SK-N-SH (cell line): ENCODE measurements at regions not wholly inside any gene's neighbourhood (a gene's known extent, or its start where the extent isn't known, plus 50 kb on each side); places are given as distances from the start of the nearest gene placed in this dataset.

Experiments
- CTCF ChIA-PET: fragments of 300-600, 350-600 bp; formaldehyde crosslinking; extraction: SDS; loops from one replicate; lab custom pipeline; 2021; lab: Yijun Ruan, JAX
- POLR2A ChIA-PET: fragments of 350-600 bp; sonication (Branson Sonifier 250); formaldehyde crosslinking; extraction: SDS; loops from one replicate; lab custom pipeline; 2020; ENCODE audit warnings: antibody characterized with exemption, inconsistent platforms; lab: Yijun Ruan, JAX
- DNase-seq: peaks from one replicate; pipeline ENCODE4 v3.0.0; 2012
- H2AFZ ChIP-seq: fragments of 200-600 bp; sonication (generic); 2 replicates; pipeline ENCODE4 v1.8.1; 2016; ENCODE audit warnings: antibody characterized with exemption, mild to moderate bottlenecking, low read depth
- H3F3A ChIP-seq: fragments of 200-600 bp; sonication (generic); replicated peaks from 2 replicates; pipeline ENCODE3; 2016; ENCODE audit warnings: antibody characterized with exemption, mild to moderate bottlenecking; ENCODE audit not compliant: insufficient read depth
- H3K27ac ChIP-seq, 2 experiments: fragments of 200-500 bp in 1 of 2; fragments of 200-600 bp in 1 of 2; sonication (Bioruptor generic) in 1 of 2; sonication (generic), shearing (Covaris generic) in 1 of 2; 2 replicates each; pipeline versions ENCODE4 v1.5.1 to v1.6.1; 2014 to 2016; ENCODE audit warnings: low read depth in 2 of 2, inconsistent platforms in 1 of 2, low read length in 1 of 2, mild to moderate bottlenecking in 1 of 2, mixed read lengths in 1 of 2
- H3K27me3 ChIP-seq: fragments of 200-600 bp; sonication (generic), shearing (Covaris generic); 2 replicates; pipeline ENCODE4 v1.6.1; 2016; ENCODE audit warnings: mixed run types; ENCODE audit not compliant: insufficient read depth
- H3K36me3 ChIP-seq, 2 experiments: fragments of 200-500 bp in 1 of 2; fragments of 200-600 bp in 1 of 2; sonication (Bioruptor generic) in 1 of 2; sonication (generic) in 1 of 2; replicated peaks in 1 of 2; 2 replicates each; pipeline versions ENCODE3 to v1.5.1; 2014 to 2016; ENCODE audit warnings: low read length in 1 of 2, mild to moderate bottlenecking in 1 of 2; ENCODE audit not compliant: insufficient read depth in 2 of 2, control insufficient read depth in 1 of 2
- H3K4me1 ChIP-seq, 2 experiments: fragments of 200-500 bp in 1 of 2; fragments of 200-600 bp in 1 of 2; sonication (Bioruptor generic) in 1 of 2; sonication (generic), shearing (Covaris generic) in 1 of 2; 2 replicates each; pipeline versions ENCODE4 v1.5.1 to v1.6.1; 2014 to 2016; ENCODE audit warnings: low read depth in 1 of 2, low read length in 1 of 2, mixed run types in 1 of 2; ENCODE audit not compliant: insufficient read depth in 2 of 2, control insufficient read depth in 1 of 2
- H3K4me2 ChIP-seq: fragments of 200-600 bp; sonication (generic), shearing (Covaris generic); 2 replicates; pipeline ENCODE4 v1.6.1; 2017; ENCODE audit warnings: mixed run types
- H3K4me3 ChIP-seq, 2 experiments: fragments of 200-500 bp in 1 of 2; fragments of 200-600 bp in 1 of 2; sonication (Bioruptor generic) in 1 of 2; sonication (generic), shearing (Covaris generic) in 1 of 2; 2 replicates each; pipeline versions ENCODE4 v1.5.1 to v1.8.1; 2014 to 2016; ENCODE audit warnings: low read depth in 2 of 2, inconsistent platforms in 1 of 2, low read length in 1 of 2, mild to moderate bottlenecking in 1 of 2, mixed read lengths in 1 of 2, moderate library complexity in 1 of 2
- H3K79me2 ChIP-seq: fragments of 200-600 bp; sonication (generic); 2 replicates; pipeline ENCODE4 v1.8.1; 2017; ENCODE audit warnings: mild to moderate bottlenecking; ENCODE audit not compliant: insufficient read depth
- H3K9ac ChIP-seq: fragments of 200-600 bp; sonication (generic); 2 replicates; pipeline ENCODE4 v1.6.1; 2017; ENCODE audit warnings: mixed run types
- H3K9me2 ChIP-seq: fragments of 200-600 bp; sonication (generic); 2 replicates; pipeline ENCODE4 v1.6.1; 2017; ENCODE audit warnings: mixed run types
- H3K9me3 ChIP-seq: fragments of 200-600 bp; sonication (generic); 2 replicates; pipeline ENCODE4 v1.6.1; 2017; ENCODE audit warnings: mixed run types, mild to moderate bottlenecking, moderate library complexity
- H4K20me1 ChIP-seq: fragments of 200-600 bp; sonication (generic); 2 replicates; pipeline ENCODE4 v1.6.1; 2017; ENCODE audit warnings: mild to moderate bottlenecking, mixed run types; ENCODE audit not compliant: insufficient read depth
- ELF1 ChIP-seq: IDR thresholded peaks from 2 replicates; pipeline ENCODE4 v1.4.0; 2012
- FOXJ3 ChIP-seq: sonication (generic); formaldehyde crosslinking; IDR thresholded peaks from 2 replicates; pipeline ENCODE4 v1.5.1; 2020; ENCODE audit warnings: mild to moderate bottlenecking, missing genetic modification reagents
- FOXM1 ChIP-seq: IDR thresholded peaks from 2 replicates; pipeline ENCODE4 v1.4.0; 2012; ENCODE audit warnings: low read depth, mild to moderate bottlenecking
- MXI1 ChIP-seq: IDR thresholded peaks from 2 replicates; pipeline ENCODE4 v1.6.1; 2012; ENCODE audit warnings: mild to moderate bottlenecking, low read depth, low read length, improper control_type of control experiment
- NFIC ChIP-seq: IDR thresholded peaks from 2 replicates; pipeline ENCODE4 v1.4.0; 2012; ENCODE audit warnings: borderline replicate concordance
- POLR2AphosphoS5 ChIP-seq: IDR thresholded peaks from 2 replicates; pipeline ENCODE4 v1.6.1; 2012; ENCODE audit warnings: low read depth, low read length
- RCOR1 ChIP-seq: fragments of 150-350 bp; IDR thresholded peaks from 2 replicates; pipeline ENCODE4 v1.6.1; 2017; ENCODE audit warnings: antibody characterized with exemption, low read length
- REST ChIP-seq: IDR thresholded peaks from 2 replicates; pipeline ENCODE4 v1.6.1; 2012; ENCODE audit warnings: mild to moderate bottlenecking, low read depth, low read length, moderate library complexity
- RXRA ChIP-seq: IDR thresholded peaks from 2 replicates; pipeline ENCODE4 v1.4.0; 2012; ENCODE audit warnings: low read depth, mild to moderate bottlenecking, borderline replicate concordance
- TEAD4 ChIP-seq: IDR thresholded peaks from 2 replicates; pipeline ENCODE4 v1.4.0; 2012; ENCODE audit warnings: mild to moderate bottlenecking, borderline replicate concordance; ENCODE audit not compliant: insufficient read depth
- USF1 ChIP-seq: IDR thresholded peaks from 2 replicates; pipeline ENCODE4 v1.4.0; 2012; ENCODE audit warnings: low read depth, borderline replicate concordance
- YY1 ChIP-seq: IDR thresholded peaks from 2 replicates; pipeline ENCODE4 v1.4.0; 2012; ENCODE audit warnings: low read depth, mild to moderate bottlenecking
- ZBTB33 ChIP-seq: IDR thresholded peaks from 2 replicates; pipeline ENCODE4 v1.4.0; 2012; ENCODE audit warnings: low read depth, borderline replicate concordance
- WGBS: methylation state at CpG from one replicate; pipeline ENCODE4 v1.1.6; 2017; ENCODE audit warnings: low lambda C conversion rate; 5-methylcytosine and 5-hydroxymethylcytosine counted together

GRCh38 chr1:233523047-233523446 lies 90.9 kb upstream of the KCNK1 start:
- no peaks in the 10 kb centered on the region for H3K79me2 ChIP-seq
- CTCF ChIA-PET, result interaction anchor here (1.2 kb wide), 1 partner anchor 268 kb away, joined by 4 read pairs; no protein-coding TSS in a partner anchor
- H3K4me2 ChIP-seq, result no peak overlapping the region
- no peaks in the 10 kb centered on the region for H3K4me1 ChIP-seq
- DNase-seq, result no peak
- H3F3A ChIP-seq, result no peaks in the 10 kb centered on the region
- 51% methylated on average over 2 of the region's 2 CpGs for WGBS
- H2AFZ ChIP-seq, result no peak overlapping the region
- no peaks in the 10 kb centered on the region for H4K20me1 ChIP-seq
- TF ChIP-seq FOXM1 (no peak), FOXJ3 (CRISPR knock-in tag) (no peak), NFIC (no peak), RXRA (no peak), USF1 (no peak), RCOR1 (no peak), POLR2AphosphoS5 (no peak), YY1 (no peak), REST (no peak), ELF1 (no peak), ZBTB33 (no peak), MXI1 (no peak), TEAD4 (no peak)
- no peaks in the 10 kb centered on the region for H3K27me3 ChIP-seq
- no peak overlapping the region for H3K4me3 ChIP-seq
- POLR2A ChIA-PET, result no interaction called here
- H3K36me3 ChIP-seq, result no peaks in the 10 kb centered on the region
- no peaks in the 10 kb centered on the region for H3K9me2 ChIP-seq
- H3K9ac ChIP-seq, result no peak overlapping the region
- H3K27ac ChIP-seq, result no peak overlapping the region
- H3K9me3 ChIP-seq, result no peaks in the 10 kb centered on the region
